Liver (tissue), 8 donors: ENCODE measurements at regions not wholly inside any gene's neighbourhood (a gene's known extent, or its start where the extent isn't known, plus 50 kb on each side); places are given as distances from the start of the nearest gene placed in this dataset.

ENCODE experiments used
- DNase-seq: peaks from one replicate; pipeline ENCODE4 v3.0.0-alpha.2; 2017; ENCODE audit warnings: low spot score
- H3K27ac ChIP-seq, 2 donors: one replicate each; pipeline ENCODE4 v1.7.0; 2013; ENCODE audit warnings: inconsistent platforms in 2 of 2, low read length in 2 of 2, control low read depth in 1 of 2, low read depth in 1 of 2, mild to moderate bottlenecking in 1 of 2
- H3K27me3 ChIP-seq, 4 donors: one replicate each; pipeline versions ENCODE4 v1.6.1 to v1.7.0; 2013; ENCODE audit warnings: low read length in 3 of 4, inconsistent platforms in 1 of 4, mild to moderate bottlenecking in 1 of 4, moderate library complexity in 1 of 4; ENCODE audit not compliant: control insufficient read depth in 4 of 4, insufficient read depth in 4 of 4
- H3K36me3 ChIP-seq, 4 donors: one replicate each; pipeline versions ENCODE4 v1.6.1 to v1.7.0; 2013; ENCODE audit warnings: low read length in 3 of 4, mild to moderate bottlenecking in 3 of 4, low read depth in 1 of 4, moderate library complexity in 1 of 4; ENCODE audit not compliant: control insufficient read depth in 4 of 4, insufficient read depth in 3 of 4
- H3K4me1 ChIP-seq, 4 donors: one replicate each; pipeline versions ENCODE4 v1.6.1 to v1.7.0; 2013; ENCODE audit warnings: low read length in 3 of 4, mild to moderate bottlenecking in 3 of 4, moderate library complexity in 1 of 4; ENCODE audit not compliant: control insufficient read depth in 4 of 4, insufficient read depth in 4 of 4
- H3K4me3 ChIP-seq, 3 donors: one replicate each; pipeline versions ENCODE4 v1.6.1 to v1.7.0; 2013; ENCODE audit warnings: low read length in 3 of 3, control low read depth in 1 of 3, low read depth in 1 of 3, mild to moderate bottlenecking in 1 of 3
- H3K9ac ChIP-seq, 2 donors: one replicate each; pipeline ENCODE4 v1.7.0; 2013; ENCODE audit warnings: low read length in 2 of 2, mild to moderate bottlenecking in 2 of 2, moderate library complexity in 2 of 2, control low read depth in 1 of 2, low read depth in 1 of 2
- H3K9me3 ChIP-seq, 4 donors: one replicate each; pipeline versions ENCODE4 v1.6.1 to v1.7.0; 2013; ENCODE audit warnings: low read length in 3 of 4; ENCODE audit not compliant: control insufficient read depth in 4 of 4
- CTCF ChIP-seq: fragments of 150-350 bp; IDR thresholded peaks from 2 replicates; pipeline ENCODE4 v1.5.1; 2017; ENCODE audit warnings: improper control_type of control experiment, low read depth, low read length; ENCODE audit not compliant: missing input control
- EGR1 ChIP-seq, 2 donors: IDR thresholded peaks; 2 replicates each; pipeline ENCODE4 v1.6.1; 2016 to 2018; ENCODE audit warnings: antibody characterized with exemption in 2 of 2, low read depth in 2 of 2
- FOXA1 ChIP-seq: IDR thresholded peaks from 2 replicates; pipeline ENCODE4 v1.6.1; 2016; ENCODE audit warnings: antibody characterized with exemption
- FOXA2 ChIP-seq: IDR thresholded peaks from 2 replicates; pipeline ENCODE4 v1.6.1; 2016; ENCODE audit warnings: antibody characterized with exemption
- GABPA ChIP-seq, 2 donors: IDR thresholded peaks in 1 of 2; conservative IDR thresholded peaks in 1 of 2; 2 replicates each; pipeline ENCODE4 v1.6.1; 2016; ENCODE audit warnings: antibody characterized with exemption in 2 of 2, mild to moderate bottlenecking in 1 of 2, moderate library complexity in 1 of 2
- HNF4A ChIP-seq, 2 donors: conservative IDR thresholded peaks; 2 replicates each; pipeline ENCODE4 v1.6.1; 2016; ENCODE audit warnings: antibody characterized with exemption in 2 of 2, mild to moderate bottlenecking in 2 of 2
- HNF4G ChIP-seq: IDR thresholded peaks from 2 replicates; pipeline ENCODE4 v1.6.1; 2016; ENCODE audit warnings: antibody characterized with exemption
- JUND ChIP-seq, 2 donors: IDR thresholded peaks; 2 replicates each; pipeline ENCODE4 v1.6.1; 2016; ENCODE audit warnings: antibody characterized with exemption in 2 of 2
- NR2F2 ChIP-seq: IDR thresholded peaks from 2 replicates; pipeline ENCODE4 v1.6.1; 2016; ENCODE audit warnings: antibody characterized with exemption
- RAD21 ChIP-seq, 2 donors: IDR thresholded peaks; 2 replicates each; pipeline ENCODE4 v1.6.1; 2016; ENCODE audit warnings: antibody characterized with exemption in 2 of 2, mild to moderate bottlenecking in 2 of 2
- RXRA ChIP-seq, 2 donors: IDR thresholded peaks; 2 replicates each; pipeline ENCODE4 v1.6.1; 2017 to 2018; ENCODE audit warnings: antibody characterized with exemption in 2 of 2, mild to moderate bottlenecking in 1 of 2
- SP1 ChIP-seq: IDR thresholded peaks from 2 replicates; pipeline ENCODE4 v1.6.1; 2018; ENCODE audit warnings: antibody characterized with exemption, mild to moderate bottlenecking
- TAF1 ChIP-seq: conservative IDR thresholded peaks from 2 replicates; pipeline ENCODE4 v1.6.1; 2016; ENCODE audit warnings: antibody characterized with exemption, mild to moderate bottlenecking
- YY1 ChIP-seq: IDR thresholded peaks from 2 replicates; pipeline ENCODE4 v1.6.1; 2016; ENCODE audit warnings: antibody characterized with exemption, mild to moderate bottlenecking
- WGBS: extraction: QIAGEN DNeasy Blood & Tissue Kit; methylation state at CpG from one replicate; pipeline ENCODE4 v1.1.7; 2013; 5-methylcytosine and 5-hydroxymethylcytosine counted together
- TF ChIP-seq, protein P1 (sequence below): IDR thresholded peaks from 2 replicates; pipeline ENCODE4 v1.6.1; 2016; ENCODE audit warnings: antibody characterized with exemption, mild to moderate bottlenecking
- TF ChIP-seq, protein P2 (sequence below): IDR thresholded peaks from 2 replicates; pipeline ENCODE4 v1.6.1; 2016; ENCODE audit warnings: antibody characterized with exemption
- donor health status: healthy.
- donor health status: healthy.
- donor health status: healthy.
- donor health status: healthy.
- donor health status: healthy.

DNA sequence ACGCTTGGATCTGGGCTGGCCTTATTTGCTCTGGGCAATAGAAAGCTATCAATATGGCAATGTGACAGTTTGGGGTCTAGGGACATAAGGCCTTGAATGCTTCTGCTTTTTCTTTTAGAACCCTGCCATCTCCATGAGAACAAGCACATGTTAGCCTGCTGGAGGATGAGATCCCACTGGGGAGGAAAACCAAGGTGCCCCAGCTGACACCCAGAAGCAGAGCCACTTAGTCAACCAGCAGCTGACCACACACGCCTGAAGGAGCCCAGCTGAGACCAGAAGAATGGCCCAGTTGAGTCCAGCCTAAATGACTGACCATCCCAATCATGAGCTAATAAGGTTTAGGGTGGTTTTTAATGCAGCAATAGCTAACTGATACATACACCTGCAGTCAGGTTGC lies 171.2 kb downstream of the AHSP start:
- Histone ChIP-seq H3K4me3 (no peak overlapping the region), H3K36me3 (peaks cover 0 to 13% (median 3%) of the 10 kb centered on the region in 4 donors), H3K9me3 (no peaks in the 10 kb centered on the region), H3K27ac (no peak overlapping the region), H3K9ac (no peak overlapping the region), H3K27me3 (no peaks in the 10 kb centered on the region), H3K4me1 (peaks cover 0 to 15% (median 8%) of the 10 kb centered on the region in 4 donors)
- no peak for TF ChIP-seq HNF4A (conservative IDR thresholded peaks at IDR 0.05)
- no peak for DNase-seq
- WGBS, result 77% methylated on average over 2 of the region's 2 CpGs

GRCh38 chr16:31699601-31700000 lies 171.9 kb downstream of the AHSP start:
- no peak overlapping the region for H3K4me3 ChIP-seq
- peaks cover 0 to 19% (median 8%) of the 10 kb centered on the region in 4 donors for H3K36me3 ChIP-seq
- H3K27me3 ChIP-seq, result no peaks in the 10 kb centered on the region
- no peak overlapping the region for H3K27ac ChIP-seq
- no peaks in the 10 kb centered on the region for H3K9me3 ChIP-seq
- no peak overlapping the region for H3K9ac ChIP-seq
- TF ChIP-seq GABPA (IDR thresholded peaks at IDR 0.05 in 1 of 2, conservative IDR thresholded peaks at IDR 0.05 in 1 of 2) (no peak), RXRA (IDR thresholded peaks at IDR 0.05) (no peak), FOXA1 (no peak), NR2F2 (no peak), SP1 (no peak), CTCF (no peak), FOXA2 (no peak), JUND (IDR thresholded peaks at IDR 0.05) (no peak), HNF4G (no peak), HNF4A (conservative IDR thresholded peaks at IDR 0.05) (no peak), YY1 (no peak), TAF1 (no peak), EGR1 (IDR thresholded peaks at IDR 0.05; ENCODE audit: low read depth in 2 of 2) (no peak), RAD21 (IDR thresholded peaks at IDR 0.05) (no peak)
- TF ChIP-seq, protein P1, sequence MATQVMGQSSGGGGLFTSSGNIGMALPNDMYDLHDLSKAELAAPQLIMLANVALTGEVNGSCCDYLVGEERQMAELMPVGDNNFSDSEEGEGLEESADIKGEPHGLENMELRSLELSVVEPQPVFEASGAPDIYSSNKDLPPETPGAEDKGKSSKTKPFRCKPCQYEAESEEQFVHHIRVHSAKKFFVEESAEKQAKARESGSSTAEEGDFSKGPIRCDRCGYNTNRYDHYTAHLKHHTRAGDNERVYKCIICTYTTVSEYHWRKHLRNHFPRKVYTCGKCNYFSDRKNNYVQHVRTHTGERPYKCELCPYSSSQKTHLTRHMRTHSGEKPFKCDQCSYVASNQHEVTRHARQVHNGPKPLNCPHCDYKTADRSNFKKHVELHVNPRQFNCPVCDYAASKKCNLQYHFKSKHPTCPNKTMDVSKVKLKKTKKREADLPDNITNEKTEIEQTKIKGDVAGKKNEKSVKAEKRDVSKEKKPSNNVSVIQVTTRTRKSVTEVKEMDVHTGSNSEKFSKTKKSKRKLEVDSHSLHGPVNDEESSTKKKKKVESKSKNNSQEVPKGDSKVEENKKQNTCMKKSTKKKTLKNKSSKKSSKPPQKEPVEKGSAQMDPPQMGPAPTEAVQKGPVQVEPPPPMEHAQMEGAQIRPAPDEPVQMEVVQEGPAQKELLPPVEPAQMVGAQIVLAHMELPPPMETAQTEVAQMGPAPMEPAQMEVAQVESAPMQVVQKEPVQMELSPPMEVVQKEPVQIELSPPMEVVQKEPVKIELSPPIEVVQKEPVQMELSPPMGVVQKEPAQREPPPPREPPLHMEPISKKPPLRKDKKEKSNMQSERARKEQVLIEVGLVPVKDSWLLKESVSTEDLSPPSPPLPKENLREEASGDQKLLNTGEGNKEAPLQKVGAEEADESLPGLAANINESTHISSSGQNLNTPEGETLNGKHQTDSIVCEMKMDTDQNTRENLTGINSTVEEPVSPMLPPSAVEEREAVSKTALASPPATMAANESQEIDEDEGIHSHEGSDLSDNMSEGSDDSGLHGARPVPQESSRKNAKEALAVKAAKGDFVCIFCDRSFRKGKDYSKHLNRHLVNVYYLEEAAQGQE, result no peak
- TF ChIP-seq, protein P2, sequence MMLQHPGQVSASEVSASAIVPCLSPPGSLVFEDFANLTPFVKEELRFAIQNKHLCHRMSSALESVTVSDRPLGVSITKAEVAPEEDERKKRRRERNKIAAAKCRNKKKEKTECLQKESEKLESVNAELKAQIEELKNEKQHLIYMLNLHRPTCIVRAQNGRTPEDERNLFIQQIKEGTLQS, result no peak
- peaks cover 0 to 15% (median 8%) of the 10 kb centered on the region in 4 donors for H3K4me1 ChIP-seq
- DNase-seq, result no peak
- WGBS, result 80% methylated on average over 8 of the region's 8 CpGs
